Nephron (organoid): ENCODE measurements at regions not wholly inside any gene's neighbourhood (a gene's known extent, or its start where the extent isn't known, plus 50 kb on each side); places are given as distances from the start of the nearest gene placed in this dataset.
A peak's percentile ranks its signal among the peaks of the same experiment; 100 is the strongest.

Source experiments
- H3K27ac Mint-ChIP-seq, 3 experiments: 2 replicates each; pipeline ENCODE4 v1.8.0; 2020; ENCODE audit warnings: mixed read lengths in 3 of 3, mild to moderate bottlenecking in 2 of 3, moderate library complexity in 1 of 3
- H3K27me3 Mint-ChIP-seq: 2 replicates; pipeline ENCODE4 v1.8.0; 2021; ENCODE audit warnings: low read depth, mild to moderate bottlenecking, moderate library complexity, mixed read lengths
- H3K36me3 Mint-ChIP-seq: 2 replicates; pipeline ENCODE4 v1.8.0; 2020; ENCODE audit warnings: low read depth, mixed read lengths
- H3K4me1 Mint-ChIP-seq: 2 replicates; pipeline ENCODE4 v1.8.0; 2020; ENCODE audit warnings: mixed read lengths
- H3K4me3 Mint-ChIP-seq, 3 experiments: 2 replicates each; pipeline ENCODE4 v1.8.0; 2020; ENCODE audit warnings: mild to moderate bottlenecking in 3 of 3, mixed read lengths in 3 of 3, moderate library complexity in 2 of 3
- H3K9me3 Mint-ChIP-seq: 2 replicates; pipeline ENCODE4 v1.8.0; 2020; ENCODE audit warnings: mixed read lengths
- CTCF ChIP-seq, 3 experiments: fragments of 200-600 bp; sonication (generic); IDR thresholded peaks; one replicate each; pipeline ENCODE4 v1.5.0; 2021; ENCODE audit warnings: antibody characterized with exemption in 3 of 3; ENCODE audit not compliant: unreplicated experiment in 3 of 3

- no peak overlapping the region for H3K4me3 Mint-ChIP-seq
- no peak overlapping the region for H3K27ac Mint-ChIP-seq
- no peak for TF ChIP-seq CTCF (IDR thresholded peaks at IDR 0.05; ENCODE audit: unreplicated experiment in 3 of 3)
- peaks cover 7% of the 10 kb centered on the region for H3K9me3 Mint-ChIP-seq
- H3K4me1 Mint-ChIP-seq, result peaks cover 26% of the 10 kb centered on the region
- no peaks in the 10 kb centered on the region for H3K27me3 Mint-ChIP-seq
- peaks cover 3% of the 10 kb centered on the region for H3K36me3 Mint-ChIP-seq
Measured at GRCh38 chr11:30788849-30789248, 202.7 kb upstream of the MPPED2 start.

- H3K27me3 Mint-ChIP-seq, result no peaks in the 10 kb centered on the region
- H3K9me3 Mint-ChIP-seq, result peaks cover 7% of the 10 kb centered on the region
- peak overlapping the region; percentile 68 to 84 (median 72) for H3K27ac Mint-ChIP-seq
- peaks cover 21% of the 10 kb centered on the region for H3K4me1 Mint-ChIP-seq
- TF ChIP-seq CTCF (IDR thresholded peaks at IDR 0.05; ENCODE audit: unreplicated experiment in 3 of 3), result no peak
- H3K4me3 Mint-ChIP-seq, result peak overlapping the region in 1 of 3 experiments; percentile 3
- peaks cover 3% of the 10 kb centered on the region for H3K36me3 Mint-ChIP-seq
Measured at GRCh38 chr11:30786256-30787110, 200.3 kb upstream of the MPPED2 start.

GRCh38 chr11:30778596-30778995 is 192.4 kb upstream of the MPPED2 start:
- Mint-ChIP-seq H3K9me3 (peaks cover 5% of the 10 kb centered on the region), H3K36me3 (no peaks in the 10 kb centered on the region), H3K27ac (no peak overlapping the region), H3K4me1 (peaks cover 16% of the 10 kb centered on the region), H3K27me3 (no peaks in the 10 kb centered on the region), H3K4me3 (no peak overlapping the region)
- TF ChIP-seq CTCF (IDR thresholded peaks at IDR 0.05; ENCODE audit: unreplicated experiment in 3 of 3), result no peak

- H3K36me3 Mint-ChIP-seq, result no peaks in the 10 kb centered on the region
- H3K9me3 Mint-ChIP-seq, result peaks cover 5% of the 10 kb centered on the region
- H3K27me3 Mint-ChIP-seq, result no peaks in the 10 kb centered on the region
- H3K4me3 Mint-ChIP-seq, result no peak overlapping the region
- H3K4me1 Mint-ChIP-seq, result peaks cover 16% of the 10 kb centered on the region
- TF ChIP-seq CTCF (IDR thresholded peaks at IDR 0.05; ENCODE audit: unreplicated experiment in 3 of 3), result no peak
- H3K27ac Mint-ChIP-seq, result peak overlapping the region in 1 of 3 experiments; percentile 18
Measured at GRCh38 chr11:30775233-30775522, 189.0 kb upstream of the MPPED2 start.

GRCh38 chr11:30774496-30775232 is 188.5 kb upstream of the MPPED2 start:
- peaks cover 16% of the 10 kb centered on the region for H3K4me1 Mint-ChIP-seq

More at GRCh38 chr11:30774496-30775232, 188.5 kb upstream of the MPPED2 start:
- Mint-ChIP-seq H3K27me3 (no peaks in the 10 kb centered on the region), H3K9me3 (peaks cover 5% of the 10 kb centered on the region), H3K27ac (peak overlapping the region in 1 of 3 experiments; percentile 44), H3K36me3 (no peaks in the 10 kb centered on the region), H3K4me3 (no peak overlapping the region)
- TF ChIP-seq CTCF (IDR thresholded peaks at IDR 0.05; ENCODE audit: unreplicated experiment in 3 of 3), result no peak
